HL-60 (cell line): ENCODE measurements at regions not wholly inside any gene's neighbourhood (a gene's known extent, or its start where the extent isn't known, plus 50 kb on each side); places are given as distances from the start of the nearest gene placed in this dataset.

Experiments used
- POLR2AphosphoS5 ChIP-seq: IDR thresholded peaks from 2 replicates; pipeline ENCODE4 v1.6.1; 2012; ENCODE audit warnings: low read depth
- SPI1 ChIP-seq: IDR thresholded peaks from 2 replicates; pipeline ENCODE4 v1.6.1; 2012; ENCODE audit warnings: low read depth, mild to moderate bottlenecking, borderline replicate concordance
- TF ChIP-seq, protein P1 (sequence below): IDR thresholded peaks from one replicate; pipeline ENCODE4 v1.5.1; 2011; ENCODE audit warnings: low read length, control low read depth, inconsistent platforms; ENCODE audit not compliant: insufficient read depth

DNA sequence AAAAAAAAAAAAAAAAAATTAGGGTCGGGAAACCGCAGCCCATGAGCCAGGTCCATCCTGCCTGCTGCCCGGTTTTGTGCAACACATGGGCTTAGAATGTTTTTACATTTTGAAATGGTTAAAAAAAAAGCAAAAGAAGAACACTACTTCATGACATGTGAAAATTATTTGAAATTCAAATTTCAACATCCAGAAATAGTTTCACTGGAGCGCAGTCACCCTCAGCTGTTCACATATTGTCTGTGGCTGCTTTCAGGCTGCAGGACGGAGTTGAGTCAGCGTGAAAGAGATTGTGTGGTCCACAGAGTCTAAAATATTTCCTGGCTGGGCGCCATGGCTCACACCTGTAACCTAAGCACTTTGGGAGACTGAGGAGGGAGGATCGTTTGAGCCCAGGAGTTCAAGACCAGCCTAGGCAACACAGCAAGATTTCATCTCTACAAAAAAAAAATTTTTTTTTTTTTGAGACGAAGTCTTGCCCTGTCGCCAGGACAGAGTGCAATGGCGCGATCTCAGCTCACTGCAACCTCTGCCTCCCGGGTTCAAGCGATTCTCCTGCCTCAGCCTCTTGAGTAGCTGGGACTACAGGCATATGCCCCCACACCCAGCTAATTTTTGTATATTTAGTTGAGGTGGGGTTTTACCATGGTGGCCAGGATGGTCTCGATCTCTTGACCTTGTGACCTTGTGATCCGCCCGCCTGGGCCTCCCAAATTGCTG lies 63.9 kb upstream of the ECHDC3 start:
- TF ChIP-seq, protein P1, sequence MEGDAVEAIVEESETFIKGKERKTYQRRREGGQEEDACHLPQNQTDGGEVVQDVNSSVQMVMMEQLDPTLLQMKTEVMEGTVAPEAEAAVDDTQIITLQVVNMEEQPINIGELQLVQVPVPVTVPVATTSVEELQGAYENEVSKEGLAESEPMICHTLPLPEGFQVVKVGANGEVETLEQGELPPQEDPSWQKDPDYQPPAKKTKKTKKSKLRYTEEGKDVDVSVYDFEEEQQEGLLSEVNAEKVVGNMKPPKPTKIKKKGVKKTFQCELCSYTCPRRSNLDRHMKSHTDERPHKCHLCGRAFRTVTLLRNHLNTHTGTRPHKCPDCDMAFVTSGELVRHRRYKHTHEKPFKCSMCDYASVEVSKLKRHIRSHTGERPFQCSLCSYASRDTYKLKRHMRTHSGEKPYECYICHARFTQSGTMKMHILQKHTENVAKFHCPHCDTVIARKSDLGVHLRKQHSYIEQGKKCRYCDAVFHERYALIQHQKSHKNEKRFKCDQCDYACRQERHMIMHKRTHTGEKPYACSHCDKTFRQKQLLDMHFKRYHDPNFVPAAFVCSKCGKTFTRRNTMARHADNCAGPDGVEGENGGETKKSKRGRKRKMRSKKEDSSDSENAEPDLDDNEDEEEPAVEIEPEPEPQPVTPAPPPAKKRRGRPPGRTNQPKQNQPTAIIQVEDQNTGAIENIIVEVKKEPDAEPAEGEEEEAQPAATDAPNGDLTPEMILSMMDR = no peak
- TF ChIP-seq POLR2AphosphoS5 (no peak), SPI1 (no peak)
